ENCODE measurements at regions not wholly inside any gene's neighbourhood (a gene's known extent, or its start where the extent isn't known, plus 50 kb on each side); places are given as distances from the start of the nearest gene placed in this dataset.
"Not testable (repeated sequence)": the region's sequence is repeated elsewhere in the genome, so short reads cannot be mapped to it uniquely, and the experiment has no call there.

DNA sequence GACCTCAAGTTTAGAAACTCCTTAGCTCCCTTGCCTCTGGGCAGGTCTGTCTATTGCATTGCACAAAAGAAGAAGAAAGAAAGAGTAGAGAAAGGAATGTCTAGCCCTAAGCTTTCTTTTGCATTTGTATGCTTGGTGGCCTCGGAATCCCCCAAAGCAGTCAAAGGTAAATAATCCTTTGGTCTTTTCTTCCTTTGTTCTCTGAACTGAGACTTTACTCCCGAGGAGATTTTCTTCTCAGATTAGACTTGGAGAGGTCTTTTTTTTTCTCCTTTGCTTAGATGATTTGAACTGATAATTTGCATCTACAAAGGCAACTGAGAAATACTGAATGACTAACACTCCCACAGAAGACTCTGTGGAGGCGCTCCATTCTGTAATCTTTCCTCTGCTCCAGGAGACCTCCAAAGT is 93.2 kb downstream of the AKR1D1 start:
- DNase-seq (ENCODE audit: low spot score) = no peak

DNA sequence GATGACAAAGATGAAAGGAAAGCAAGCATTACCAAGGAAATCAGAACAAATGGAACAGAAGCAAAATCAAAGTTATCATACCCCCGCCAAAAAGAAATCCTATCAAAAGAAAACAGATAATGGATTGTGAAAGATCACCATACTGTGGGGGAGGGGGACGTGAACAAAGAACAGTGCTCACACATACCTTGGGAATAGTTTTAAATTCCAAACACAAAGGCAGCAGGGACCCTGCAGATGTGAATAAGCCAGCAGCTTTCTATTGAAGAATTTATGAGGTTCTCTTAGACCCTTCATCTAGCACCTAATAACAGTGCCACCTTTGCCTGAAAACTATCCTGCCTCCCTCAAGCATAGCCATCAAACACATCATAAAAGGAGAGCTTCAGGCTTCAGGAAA is 94.0 kb downstream of the AKR1D1 start:
- DNase-seq (ENCODE audit: low spot score) = no peak

DNA sequence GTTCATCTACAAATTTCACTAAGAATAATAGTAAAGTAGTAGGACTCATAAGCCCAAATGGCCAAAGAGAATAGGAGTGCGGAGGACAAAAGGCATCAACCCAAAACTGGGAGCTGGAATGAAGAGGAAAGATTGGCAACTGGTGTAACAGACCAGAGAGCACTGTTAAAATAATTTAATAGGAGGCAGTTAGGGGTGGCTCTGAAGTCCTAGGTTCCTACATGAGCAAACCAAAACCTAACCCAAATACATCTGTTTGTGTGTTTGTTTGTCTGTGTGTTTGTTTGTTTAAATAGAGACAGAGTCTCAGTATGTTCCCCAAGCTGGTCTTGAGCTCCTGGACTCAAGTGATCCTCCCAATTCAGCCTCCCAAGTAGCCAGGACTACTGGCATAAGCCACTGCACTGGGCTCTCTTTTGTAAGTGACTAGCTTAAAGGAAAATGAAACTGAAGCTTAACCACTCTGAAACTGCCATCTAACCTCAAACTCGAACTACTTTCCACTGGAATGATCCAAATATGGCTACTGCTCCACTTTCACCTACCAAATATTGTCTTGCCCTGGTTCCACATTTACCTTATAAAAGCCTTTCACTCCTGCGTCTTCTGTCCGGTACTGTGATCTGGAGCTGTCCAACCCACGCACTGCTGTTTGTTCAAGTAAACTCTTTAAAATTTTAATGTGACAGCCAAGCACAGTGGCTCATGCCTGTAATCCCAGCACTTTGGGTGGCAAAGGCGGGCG is 94.9 kb downstream of the AKR1D1 start:
- no peak for DNase-seq (ENCODE audit: low spot score)

DNA sequence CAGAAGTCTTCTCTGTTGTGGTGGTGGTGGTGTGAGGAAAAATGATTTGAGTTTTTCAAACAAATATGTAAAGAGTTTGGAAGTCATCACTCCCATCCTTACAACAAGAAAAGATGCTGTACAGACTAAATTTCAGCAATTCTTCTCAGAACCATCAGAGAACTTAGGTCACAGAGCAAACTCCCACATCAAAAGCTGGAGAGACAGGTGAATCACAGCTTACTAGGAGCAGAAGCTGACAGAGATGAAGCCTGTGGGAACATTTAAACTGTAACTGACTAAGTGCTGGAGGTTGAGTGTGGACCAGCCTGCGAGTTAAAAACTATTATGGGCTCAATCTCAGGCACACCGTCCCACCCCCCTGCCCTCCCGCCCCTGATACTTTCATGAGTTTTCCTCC is 97.3 kb downstream of the AKR1D1 start:
- DNase-seq (ENCODE audit: low spot score) = no peak

DNA sequence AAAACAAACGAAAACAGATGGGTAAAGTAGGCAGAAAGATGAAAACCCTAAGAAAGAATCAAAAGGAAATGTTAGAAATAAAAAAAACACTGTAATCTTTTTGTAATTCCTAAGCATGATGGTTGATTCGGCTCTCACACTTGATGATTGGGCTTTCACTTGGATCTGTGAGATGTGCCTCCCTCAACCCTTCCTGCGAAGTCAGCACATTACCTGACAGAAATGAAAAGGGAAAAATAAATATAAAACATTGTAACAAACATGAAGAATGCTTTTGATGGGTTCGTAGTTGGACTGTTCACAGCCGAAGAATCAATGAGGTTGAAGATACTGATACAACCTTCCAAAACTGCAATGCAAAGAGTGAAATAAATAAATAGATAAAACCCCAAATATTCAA is 99.8 kb downstream of the AKR1D1 start:
- DNase-seq (ENCODE audit: low spot score) = no peak

DNA sequence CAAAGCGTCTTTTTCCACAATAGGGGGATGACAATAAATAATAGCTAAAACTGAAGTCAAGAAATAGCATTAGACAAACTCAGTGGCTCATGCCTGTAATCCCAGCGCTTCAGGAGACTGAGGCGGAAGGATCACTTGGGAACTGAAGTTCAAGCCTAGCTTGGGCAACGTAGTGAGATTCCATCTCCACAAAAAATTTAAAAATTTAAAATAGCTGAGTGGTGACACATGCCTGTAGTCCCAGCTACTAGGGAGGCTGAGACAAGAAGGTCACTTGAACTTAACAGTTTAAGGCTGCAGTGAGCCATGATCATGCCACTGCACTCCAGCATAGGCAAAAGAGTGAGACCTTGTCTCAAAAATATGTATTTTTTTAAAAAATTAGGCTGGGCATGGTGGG is 107.9 kb downstream of the AKR1D1 start:
- DNase-seq (ENCODE audit: low spot score) = no peak

DNA sequence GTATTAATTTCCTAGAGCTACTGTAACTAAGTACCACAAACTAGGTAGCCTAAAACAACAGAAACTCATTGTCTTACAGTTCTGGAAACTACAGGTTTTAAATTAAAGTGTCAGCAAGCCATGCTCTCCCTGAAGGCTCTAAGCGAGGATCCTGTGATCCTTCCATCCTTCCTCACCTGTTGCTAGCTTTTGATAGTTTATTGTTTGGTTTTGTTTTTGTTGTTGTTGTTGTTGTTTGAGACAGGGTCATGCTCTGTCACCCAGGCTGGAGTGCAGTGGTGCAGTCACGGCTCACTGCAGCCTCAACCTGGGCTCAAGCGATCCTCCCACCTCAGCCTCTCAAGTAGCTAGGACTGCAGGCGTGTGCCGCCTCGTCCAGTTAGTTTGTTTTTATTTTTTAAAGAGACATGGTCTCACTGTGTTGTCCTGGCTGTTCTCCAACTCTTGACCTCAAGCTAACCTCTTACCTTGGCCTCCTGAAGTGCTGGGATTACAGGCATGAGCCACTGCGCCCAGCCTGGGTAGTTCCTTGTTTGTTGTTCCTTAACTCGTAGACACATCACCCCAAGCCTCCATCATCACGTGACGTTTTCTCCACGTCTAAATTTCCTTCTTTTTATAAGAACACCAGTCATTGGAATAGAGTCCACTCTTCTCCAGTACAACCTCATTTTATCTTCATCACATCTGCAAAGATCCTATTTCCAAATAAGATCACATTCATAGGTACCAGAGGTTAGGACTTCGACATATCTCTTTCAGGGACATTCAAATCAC is 109.1 kb downstream of the AKR1D1 start:
- DNase-seq (ENCODE audit: low spot score) = no peak

DNA sequence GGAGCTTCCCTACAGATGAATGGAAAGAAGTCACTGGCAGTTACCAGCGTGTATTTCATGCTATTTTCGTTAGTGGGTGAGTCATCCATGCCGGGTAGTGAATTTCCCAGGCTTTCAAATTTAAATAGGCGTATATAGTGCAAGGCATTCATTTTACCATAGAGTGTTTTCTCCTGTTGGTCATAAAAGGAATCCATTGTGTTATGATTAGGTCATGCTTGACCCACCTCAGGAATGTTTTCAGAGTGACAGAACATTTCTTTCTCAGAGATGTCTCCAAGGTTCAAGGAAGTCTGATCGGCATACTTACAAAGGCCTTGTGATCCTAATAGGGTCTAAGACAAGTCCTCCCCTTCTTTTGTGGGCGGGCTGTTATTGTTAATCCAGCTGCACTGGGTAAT is 110.7 kb downstream of the AKR1D1 start:
- no peak for DNase-seq (ENCODE audit: low spot score)

DNA sequence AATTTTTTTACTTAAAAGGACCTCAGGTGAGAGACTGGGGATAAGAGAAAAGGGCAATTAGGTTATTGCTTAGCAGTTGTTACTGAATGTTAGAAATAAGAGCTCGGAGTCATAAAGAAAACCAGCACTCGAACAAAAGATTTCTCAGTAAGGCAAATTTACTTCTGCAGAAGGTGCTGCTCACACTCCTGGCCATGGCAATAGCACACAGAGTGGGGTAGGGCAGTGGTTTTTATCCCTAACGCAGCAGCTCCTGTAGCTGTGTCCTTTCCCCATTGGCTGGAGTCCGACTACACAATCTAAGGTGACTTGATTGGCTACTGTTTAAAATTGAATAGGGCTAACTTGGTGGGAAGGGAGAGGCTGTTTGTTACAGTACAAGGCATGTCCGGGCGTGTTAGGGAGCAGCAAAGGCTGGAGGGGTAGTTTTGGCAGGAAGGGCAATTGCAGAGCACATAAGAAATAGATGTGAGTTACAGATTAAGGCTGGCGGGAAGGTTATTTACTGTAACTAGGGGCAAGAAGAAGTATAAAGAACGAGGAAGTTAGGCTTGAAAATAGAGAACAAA is 112.1 kb downstream of the AKR1D1 start:
- DNase-seq (ENCODE audit: low spot score) = no peak

DNA sequence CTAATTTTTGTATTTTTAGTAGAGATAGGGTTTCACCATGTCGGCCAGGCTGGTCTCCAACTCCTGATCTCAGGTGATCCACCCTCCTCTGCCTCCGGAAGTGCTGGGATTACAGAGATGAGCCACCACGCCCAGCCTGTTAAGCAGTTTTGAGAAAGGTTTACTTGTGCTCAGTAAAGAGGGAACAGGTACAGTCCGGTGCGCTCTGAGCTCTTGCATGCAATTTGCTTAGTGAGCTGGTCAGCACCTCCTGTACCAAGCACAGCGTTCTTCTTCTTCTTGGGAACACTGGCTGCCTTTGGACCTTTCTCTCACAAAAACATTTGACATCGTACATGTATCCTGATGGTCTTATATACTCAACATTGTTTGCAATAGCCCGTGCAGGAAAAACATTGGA is 118.3 kb downstream of the AKR1D1 start:
- no peak for DNase-seq (ENCODE audit: low spot score)

DNA sequence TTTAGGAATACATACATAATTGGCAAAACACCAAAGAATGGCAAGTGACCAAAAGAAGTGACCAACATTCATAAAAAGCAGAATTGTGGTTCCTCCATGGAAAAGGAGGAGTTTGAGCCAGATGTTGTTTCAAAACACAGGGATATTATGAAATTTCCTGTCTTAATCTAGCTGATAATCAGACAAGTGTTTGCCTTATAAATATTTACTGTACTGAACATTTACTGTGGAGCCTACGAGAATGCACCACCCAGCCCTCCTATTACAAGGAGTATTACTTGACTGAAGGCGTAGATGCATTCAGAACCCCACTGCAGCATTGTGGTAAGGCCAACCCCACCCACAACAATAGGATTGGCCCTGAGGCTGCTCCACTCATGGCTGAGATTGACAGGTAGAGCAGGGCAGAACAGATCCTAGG is 118.9 kb downstream of the AKR1D1 start:
- DNase-seq (ENCODE audit: low spot score) = no peak

DNA sequence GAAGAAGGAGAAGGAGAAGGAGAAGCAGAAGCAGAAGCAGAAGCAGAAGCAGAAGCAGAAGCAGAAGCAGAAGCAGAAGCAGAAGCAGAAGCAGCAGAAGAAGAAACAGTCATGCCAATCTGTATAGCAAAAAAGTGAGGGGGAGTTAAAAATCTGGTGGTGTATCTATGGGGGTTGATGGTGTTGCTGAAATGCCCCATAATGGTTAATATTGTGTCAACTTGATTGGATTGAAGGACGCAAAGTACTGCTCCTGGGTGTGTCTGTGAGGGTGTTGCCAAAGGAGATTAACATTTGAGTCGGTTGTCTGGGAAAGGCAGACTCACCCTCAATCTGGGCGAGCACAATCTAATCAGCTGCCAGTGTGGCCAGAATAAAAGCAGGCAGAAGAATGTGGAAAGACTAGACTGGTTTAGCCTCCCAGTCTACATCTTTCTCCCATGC is 120.3 kb downstream of the AKR1D1 start:
- not testable (repeated sequence) for DNase-seq (ENCODE audit: low spot score)

DNA sequence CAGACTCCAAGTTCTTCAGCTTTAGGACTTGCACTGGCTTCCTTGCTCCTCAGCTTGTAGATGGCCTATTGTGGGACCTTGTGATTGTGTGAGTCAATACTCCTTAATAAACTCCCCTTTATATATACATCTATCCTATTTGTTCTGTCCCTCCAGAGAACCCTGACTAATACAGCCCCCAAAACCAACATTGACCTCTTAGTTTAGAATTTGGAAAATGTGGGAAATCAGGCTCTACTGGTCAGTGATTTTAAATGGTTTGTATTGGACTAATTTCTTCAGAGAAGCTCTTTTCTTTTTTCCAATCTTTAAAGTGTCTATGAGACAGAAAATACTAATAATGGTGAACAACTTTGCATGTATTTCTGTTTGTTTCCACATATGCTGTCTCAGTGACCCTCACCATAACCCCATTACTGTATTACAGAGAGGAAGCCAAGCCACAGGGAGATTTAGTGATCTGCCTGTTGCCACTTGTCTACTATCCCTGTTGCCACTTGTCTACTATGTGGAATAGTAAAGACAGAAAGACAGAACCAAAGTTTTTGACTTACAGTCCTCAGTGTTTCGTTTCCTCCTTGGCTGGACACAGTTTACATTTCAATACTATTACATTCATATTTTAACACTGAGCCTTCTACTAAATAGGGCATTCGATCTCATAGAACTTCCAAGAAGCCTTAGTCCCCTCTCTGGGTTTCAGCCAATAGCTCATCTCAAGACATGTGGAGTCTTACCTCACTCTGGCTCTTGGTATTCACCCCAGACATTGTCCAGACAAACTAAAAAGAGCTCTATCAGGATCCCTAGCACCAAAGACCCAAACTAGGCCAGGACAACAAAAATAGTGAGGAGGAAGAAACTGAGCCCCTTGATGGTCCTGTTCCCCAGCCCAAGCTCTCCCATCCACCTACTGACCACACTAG is 121.0 kb downstream of the AKR1D1 start:
- DNase-seq (ENCODE audit: low spot score) = no peak

DNA sequence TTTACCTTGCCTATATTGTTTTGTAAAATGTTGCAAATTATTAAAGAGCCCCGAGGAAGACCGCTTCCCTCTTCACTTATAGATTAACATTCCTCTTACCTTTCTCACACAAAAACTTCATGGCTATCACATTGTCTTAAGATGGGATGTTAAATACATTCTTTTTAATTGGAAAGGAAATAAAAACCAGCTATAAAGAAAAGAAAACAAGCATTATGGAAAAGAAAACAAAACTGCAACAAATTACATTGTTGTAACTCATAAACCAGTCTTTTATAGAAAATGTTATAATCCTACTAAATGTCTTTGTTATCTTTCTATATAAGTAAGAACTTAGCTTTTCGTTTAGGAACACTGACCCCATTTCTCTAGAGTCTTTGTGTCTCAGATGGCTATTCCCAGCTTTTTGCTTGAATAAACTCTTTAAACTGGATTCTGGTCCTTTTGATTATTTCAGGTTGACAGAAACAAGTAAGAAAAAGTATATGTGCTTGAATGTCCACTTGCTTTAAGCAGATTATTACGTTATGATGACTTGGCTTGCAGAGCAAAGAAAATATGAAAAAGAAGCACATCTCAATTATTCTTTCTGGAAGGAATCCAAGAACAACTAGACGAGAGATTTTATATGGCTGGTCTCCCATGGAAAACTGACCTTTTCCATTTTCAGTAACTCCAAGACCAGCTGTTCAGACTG is 128.2 kb downstream of the AKR1D1 start:
- DNase-seq (ENCODE audit: low spot score) = no peak

DNA sequence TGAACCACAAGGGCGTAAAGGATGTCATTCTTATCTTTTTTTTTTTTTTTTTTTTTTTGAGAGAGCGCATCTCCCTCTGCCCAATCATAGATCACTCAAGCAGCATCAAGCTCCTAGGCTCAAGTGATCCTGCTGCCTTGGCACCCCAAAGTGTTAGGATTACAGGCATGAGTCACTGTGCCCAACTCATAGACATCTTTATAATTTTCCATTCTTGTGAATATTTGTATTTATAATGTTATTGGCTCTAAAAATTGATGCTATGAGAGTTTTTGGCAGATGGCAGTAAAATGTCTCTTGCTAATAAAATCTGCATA is 128.7 kb downstream of the AKR1D1 start:
- no peak for DNase-seq (ENCODE audit: low spot score)

DNA sequence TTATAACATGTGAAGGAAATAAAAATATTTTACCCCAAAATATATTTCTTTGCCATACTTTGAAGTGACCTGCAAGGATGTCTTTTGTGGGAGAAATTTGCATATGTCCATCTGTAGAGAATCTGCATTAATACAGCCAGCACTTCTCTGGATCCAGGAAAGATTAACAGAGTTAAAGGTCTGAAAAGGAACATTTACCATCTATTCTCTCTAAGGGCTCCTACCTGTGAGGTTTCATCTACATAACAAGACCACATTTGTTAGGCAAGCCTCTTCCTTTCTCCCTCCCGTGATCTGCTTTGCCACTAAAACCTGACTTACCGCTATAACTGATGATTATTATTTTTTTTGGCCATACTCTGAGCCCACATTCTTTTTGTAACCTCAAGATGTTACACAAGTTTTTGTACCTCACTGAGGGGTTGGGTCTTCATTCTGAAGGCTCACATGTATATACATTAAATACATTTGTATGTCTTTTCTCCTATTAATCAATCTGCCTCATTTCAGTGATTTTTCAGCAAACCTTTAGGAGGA is 129.4 kb downstream of the AKR1D1 start:
- DNase-seq (ENCODE audit: low spot score) = no peak

DNA sequence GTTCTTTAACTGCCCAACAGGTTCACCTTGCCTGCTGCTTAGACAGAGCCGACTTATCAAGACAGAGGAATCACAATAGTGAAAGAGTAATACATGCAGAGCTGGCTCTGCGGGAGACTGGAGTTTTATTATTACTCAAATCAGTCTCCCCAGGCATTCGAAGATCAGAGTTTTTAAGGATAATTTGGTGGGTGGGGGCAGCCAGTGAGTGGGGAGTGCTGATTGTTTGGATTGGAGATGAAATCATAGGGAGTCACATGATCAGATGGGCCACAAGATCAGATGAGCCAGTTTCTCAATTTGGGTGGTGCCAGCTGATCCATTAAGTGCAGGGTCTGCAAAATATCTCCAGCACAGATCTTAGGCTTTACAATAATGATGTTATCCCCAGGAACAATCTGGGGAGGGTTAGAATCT is 131.3 kb downstream of the AKR1D1 start:
- DNase-seq (ENCODE audit: low spot score) = no peak

DNA sequence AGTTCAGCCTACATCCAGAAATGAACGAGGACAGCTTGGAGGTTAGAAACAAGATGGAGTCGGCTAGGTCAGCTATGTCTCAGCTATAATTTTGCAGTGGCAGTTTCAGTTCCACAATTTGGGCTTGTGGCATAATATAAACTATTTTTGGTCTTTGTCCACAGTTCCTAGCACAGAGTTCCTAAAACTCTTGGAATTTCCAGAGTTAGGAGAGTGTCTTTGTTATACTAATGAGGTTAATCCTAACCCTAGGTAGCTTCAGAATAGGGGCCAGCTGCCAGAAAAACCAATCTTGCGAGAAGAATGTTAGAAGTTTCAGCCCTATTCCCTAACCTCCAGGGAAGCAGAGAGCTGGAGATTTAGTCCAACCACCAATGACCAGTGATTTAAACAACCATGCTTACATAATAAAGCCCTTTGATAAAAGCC is 131.9 kb downstream of the AKR1D1 start:
- no peak for DNase-seq (ENCODE audit: low spot score)

DNA sequence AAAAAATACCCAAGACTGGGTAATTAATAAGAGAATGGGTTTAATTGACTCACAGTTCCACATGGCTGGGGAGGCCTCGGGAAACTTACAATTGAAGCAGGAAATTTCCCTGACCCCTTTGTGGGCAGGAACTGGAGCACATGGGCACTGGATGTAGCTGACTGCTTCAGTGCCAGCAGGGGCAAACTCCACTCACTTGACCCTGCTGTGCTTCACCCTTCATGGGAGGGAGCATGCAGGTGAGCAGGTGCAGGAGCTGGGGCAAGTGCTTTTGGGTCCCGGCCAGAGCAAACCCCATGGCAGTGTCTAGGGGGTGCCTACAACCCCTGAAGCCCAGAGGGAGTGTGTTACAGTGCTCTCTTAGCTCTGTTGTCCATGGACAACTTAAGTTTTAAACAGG is 132.6 kb downstream of the AKR1D1 start:
- no peak for DNase-seq (ENCODE audit: low spot score)

DNA sequence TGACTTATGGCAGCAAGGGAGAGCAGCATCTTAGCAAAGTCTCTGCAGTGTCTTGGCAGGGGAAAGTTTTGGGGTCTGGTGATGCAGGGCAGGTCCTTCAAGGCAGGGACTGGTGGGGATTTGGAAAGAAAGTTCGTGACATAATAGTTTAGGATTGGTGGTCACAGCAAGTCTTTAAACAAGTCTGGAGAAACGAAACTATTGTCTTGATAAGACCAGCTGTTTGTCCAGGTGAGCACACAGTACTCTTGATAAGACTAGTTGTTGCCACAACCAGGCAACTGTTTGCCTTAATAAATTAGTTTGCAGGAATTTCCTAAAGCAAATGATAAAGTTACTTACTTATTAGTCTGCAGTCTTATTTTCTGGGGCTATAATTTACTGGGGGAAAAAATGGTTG is 136.1 kb downstream of the AKR1D1 start:
- DNase-seq (ENCODE audit: low spot score) = no peak

DNA sequence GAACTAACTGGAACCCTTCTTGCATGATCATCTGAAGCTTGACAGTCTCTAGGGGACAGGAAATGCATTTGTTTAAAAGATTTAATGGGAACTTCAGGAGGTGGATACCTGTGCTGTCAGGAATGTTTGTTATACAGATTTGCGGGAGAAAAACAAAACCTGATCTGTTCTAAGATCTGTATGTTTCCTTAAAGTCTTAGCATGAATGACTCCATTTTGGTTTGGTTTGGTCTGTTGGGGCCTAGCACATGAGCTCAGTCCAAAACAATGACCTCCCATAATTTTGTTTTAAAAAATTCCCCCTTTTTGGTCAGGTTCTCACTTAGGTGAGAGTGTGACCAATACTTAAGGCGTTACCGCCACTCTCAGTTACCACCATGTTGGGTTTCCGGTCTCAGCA is 138.7 kb downstream of the AKR1D1 start:
- no peak for DNase-seq (ENCODE audit: low spot score)
